ENCODE measurements at regions not wholly inside any gene's neighbourhood (a gene's known extent, or its start where the extent isn't known, plus 50 kb on each side); places are given as distances from the start of the nearest gene placed in this dataset.
A peak's percentile ranks its signal among the peaks of the same experiment; 100 is the strongest.

GRCh38 chr12:92600052-92600451, 102.7 kb upstream of the PLEKHG7 start:
- H3K4me1 ChIP-seq (ENCODE audit: control insufficient read depth, insufficient read depth, low read length): peaks cover 46% of the 10 kb centered on the region
- no peak overlapping the region for H3K9ac ChIP-seq (ENCODE audit: low read depth, low read length)
- H3K9me3 ChIP-seq (replicated peaks; ENCODE audit: low read length): no peaks in the 10 kb centered on the region
- H3K4me2 ChIP-seq (ENCODE audit: low read length): no peak overlapping the region
- H3K36me3 ChIP-seq (ENCODE audit: insufficient read depth, low read length): no peaks in the 10 kb centered on the region
- H3K4me3 ChIP-seq (ENCODE audit: low read length): no peak overlapping the region
- no peaks in the 10 kb centered on the region for H3K27me3 ChIP-seq (ENCODE audit: control insufficient read depth, insufficient read depth, low read length)

- Histone ChIP-seq H3K9ac (ENCODE audit: low read depth, low read length) (no peak overlapping the region), H3K36me3 (ENCODE audit: insufficient read depth, low read length) (no peaks in the 10 kb centered on the region), H3K4me3 (ENCODE audit: low read length) (no peak overlapping the region), H3K4me2 (ENCODE audit: low read length) (no peak overlapping the region), H3K4me1 (ENCODE audit: control insufficient read depth, insufficient read depth, low read length) (peaks cover 53% of the 10 kb centered on the region), H3K27me3 (ENCODE audit: control insufficient read depth, insufficient read depth, low read length) (no peaks in the 10 kb centered on the region), H3K9me3 (replicated peaks; ENCODE audit: low read length) (no peaks in the 10 kb centered on the region)
Measured at GRCh38 chr12:92597997-92598396, 104.8 kb upstream of the PLEKHG7 start.

GRCh38 chr12:92597118-92597517, 105.7 kb upstream of the PLEKHG7 start:
- no peaks in the 10 kb centered on the region for H3K27me3 ChIP-seq (ENCODE audit: control insufficient read depth, insufficient read depth, low read length)
- no peaks in the 10 kb centered on the region for H3K9me3 ChIP-seq (replicated peaks; ENCODE audit: low read length)
- H3K36me3 ChIP-seq (ENCODE audit: insufficient read depth, low read length): no peaks in the 10 kb centered on the region
- H3K9ac ChIP-seq (ENCODE audit: low read depth, low read length): no peak overlapping the region
- H3K4me3 ChIP-seq (ENCODE audit: low read length): no peak overlapping the region
- peaks cover 46% of the 10 kb centered on the region for H3K4me1 ChIP-seq (ENCODE audit: control insufficient read depth, insufficient read depth, low read length)
- no peak overlapping the region for H3K4me2 ChIP-seq (ENCODE audit: low read length)

GRCh38 chr12:92596383-92596782, 106.4 kb upstream of the PLEKHG7 start:
- Histone ChIP-seq H3K4me2 (ENCODE audit: low read length) (no peak overlapping the region), H3K9ac (ENCODE audit: low read depth, low read length) (no peak overlapping the region), H3K4me3 (ENCODE audit: low read length) (no peak overlapping the region), H3K36me3 (ENCODE audit: insufficient read depth, low read length) (no peaks in the 10 kb centered on the region), H3K9me3 (replicated peaks; ENCODE audit: low read length) (no peaks in the 10 kb centered on the region), H3K27me3 (ENCODE audit: control insufficient read depth, insufficient read depth, low read length) (no peaks in the 10 kb centered on the region), H3K4me1 (ENCODE audit: control insufficient read depth, insufficient read depth, low read length) (peaks cover 42% of the 10 kb centered on the region)

- H3K9ac ChIP-seq (ENCODE audit: low read depth, low read length): no peak overlapping the region
- H3K4me2 ChIP-seq (ENCODE audit: low read length): no peak overlapping the region
- H3K27me3 ChIP-seq (ENCODE audit: control insufficient read depth, insufficient read depth, low read length): no peaks in the 10 kb centered on the region
- peaks cover 42% of the 10 kb centered on the region for H3K4me1 ChIP-seq (ENCODE audit: control insufficient read depth, insufficient read depth, low read length)
- no peaks in the 10 kb centered on the region for H3K36me3 ChIP-seq (ENCODE audit: insufficient read depth, low read length)
- H3K4me3 ChIP-seq (ENCODE audit: low read length): no peak overlapping the region
- no peaks in the 10 kb centered on the region for H3K9me3 ChIP-seq (replicated peaks; ENCODE audit: low read length)
Measured at GRCh38 chr12:92595663-92596062, 107.1 kb upstream of the PLEKHG7 start.

GRCh38 chr12:92593734-92594402, 108.9 kb upstream of the PLEKHG7 start:
- H3K27me3 ChIP-seq (ENCODE audit: control insufficient read depth, insufficient read depth, low read length): no peaks in the 10 kb centered on the region
- no peaks in the 10 kb centered on the region for H3K36me3 ChIP-seq (ENCODE audit: insufficient read depth, low read length)
- H3K9me3 ChIP-seq (replicated peaks; ENCODE audit: low read length): no peaks in the 10 kb centered on the region
- H3K4me3 ChIP-seq (ENCODE audit: low read length): peak overlapping the region; percentile 8
- H3K4me2 ChIP-seq (ENCODE audit: low read length): peak overlapping the region; percentile 63
- peaks cover 42% of the 10 kb centered on the region for H3K4me1 ChIP-seq (ENCODE audit: control insufficient read depth, insufficient read depth, low read length)
- peak overlapping the region; percentile 58 for H3K9ac ChIP-seq (ENCODE audit: low read depth, low read length)

- no peak overlapping the region for H3K4me3 ChIP-seq (ENCODE audit: low read length)
- H3K36me3 ChIP-seq (ENCODE audit: insufficient read depth, low read length): no peaks in the 10 kb centered on the region
- no peak overlapping the region for H3K9ac ChIP-seq (ENCODE audit: low read depth, low read length)
- H3K9me3 ChIP-seq (replicated peaks; ENCODE audit: low read length): no peaks in the 10 kb centered on the region
- H3K4me2 ChIP-seq (ENCODE audit: low read length): no peak overlapping the region
- no peaks in the 10 kb centered on the region for H3K27me3 ChIP-seq (ENCODE audit: control insufficient read depth, insufficient read depth, low read length)
- H3K4me1 ChIP-seq (ENCODE audit: control insufficient read depth, insufficient read depth, low read length): no peaks in the 10 kb centered on the region
Measured at GRCh38 chr12:92585115-92585727, 117.6 kb upstream of the PLEKHG7 start.

GRCh38 chr12:92583910-92584309, 118.9 kb upstream of the PLEKHG7 start:
- Histone ChIP-seq H3K9ac (ENCODE audit: low read depth, low read length) (no peak overlapping the region), H3K36me3 (ENCODE audit: insufficient read depth, low read length) (no peaks in the 10 kb centered on the region), H3K4me2 (ENCODE audit: low read length) (no peak overlapping the region), H3K9me3 (replicated peaks; ENCODE audit: low read length) (no peaks in the 10 kb centered on the region), H3K27me3 (ENCODE audit: control insufficient read depth, insufficient read depth, low read length) (no peaks in the 10 kb centered on the region), H3K4me3 (ENCODE audit: low read length) (no peak overlapping the region), H3K4me1 (ENCODE audit: control insufficient read depth, insufficient read depth, low read length) (no peaks in the 10 kb centered on the region)

GRCh38 chr12:92582893-92583292, 119.9 kb upstream of the PLEKHG7 start:
- no peak overlapping the region for H3K9ac ChIP-seq (ENCODE audit: low read depth, low read length)
- H3K4me3 ChIP-seq (ENCODE audit: low read length): no peak overlapping the region
- no peaks in the 10 kb centered on the region for H3K36me3 ChIP-seq (ENCODE audit: insufficient read depth, low read length)
- H3K4me2 ChIP-seq (ENCODE audit: low read length): no peak overlapping the region
- H3K9me3 ChIP-seq (replicated peaks; ENCODE audit: low read length): no peaks in the 10 kb centered on the region
- no peaks in the 10 kb centered on the region for H3K4me1 ChIP-seq (ENCODE audit: control insufficient read depth, insufficient read depth, low read length)
- no peaks in the 10 kb centered on the region for H3K27me3 ChIP-seq (ENCODE audit: control insufficient read depth, insufficient read depth, low read length)

- Histone ChIP-seq H3K36me3 (ENCODE audit: insufficient read depth, low read length) (no peaks in the 10 kb centered on the region), H3K4me1 (ENCODE audit: control insufficient read depth, insufficient read depth, low read length) (no peaks in the 10 kb centered on the region), H3K4me2 (ENCODE audit: low read length) (no peak overlapping the region), H3K9me3 (replicated peaks; ENCODE audit: low read length) (no peaks in the 10 kb centered on the region), H3K9ac (ENCODE audit: low read depth, low read length) (no peak overlapping the region), H3K4me3 (ENCODE audit: low read length) (no peak overlapping the region), H3K27me3 (ENCODE audit: control insufficient read depth, insufficient read depth, low read length) (no peaks in the 10 kb centered on the region)
Measured at GRCh38 chr12:92582475-92582874, 120.3 kb upstream of the PLEKHG7 start.

- no peak overlapping the region for H3K4me2 ChIP-seq (ENCODE audit: low read length)
- no peak overlapping the region for H3K4me3 ChIP-seq (ENCODE audit: low read length)
- H3K9me3 ChIP-seq (replicated peaks; ENCODE audit: low read length): no peaks in the 10 kb centered on the region
- no peaks in the 10 kb centered on the region for H3K4me1 ChIP-seq (ENCODE audit: control insufficient read depth, insufficient read depth, low read length)
- H3K27me3 ChIP-seq (ENCODE audit: control insufficient read depth, insufficient read depth, low read length): no peaks in the 10 kb centered on the region
- H3K36me3 ChIP-seq (ENCODE audit: insufficient read depth, low read length): no peaks in the 10 kb centered on the region
- H3K9ac ChIP-seq (ENCODE audit: low read depth, low read length): no peak overlapping the region
Measured at GRCh38 chr12:92581604-92582003, 121.2 kb upstream of the PLEKHG7 start.

Measured in skeletal muscle satellite cell (primary cell).